ENCODE measurements at regions not wholly inside any gene's neighbourhood (a gene's known extent, or its start where the extent isn't known, plus 50 kb on each side); places are given as distances from the start of the nearest gene placed in this dataset.

DNA sequence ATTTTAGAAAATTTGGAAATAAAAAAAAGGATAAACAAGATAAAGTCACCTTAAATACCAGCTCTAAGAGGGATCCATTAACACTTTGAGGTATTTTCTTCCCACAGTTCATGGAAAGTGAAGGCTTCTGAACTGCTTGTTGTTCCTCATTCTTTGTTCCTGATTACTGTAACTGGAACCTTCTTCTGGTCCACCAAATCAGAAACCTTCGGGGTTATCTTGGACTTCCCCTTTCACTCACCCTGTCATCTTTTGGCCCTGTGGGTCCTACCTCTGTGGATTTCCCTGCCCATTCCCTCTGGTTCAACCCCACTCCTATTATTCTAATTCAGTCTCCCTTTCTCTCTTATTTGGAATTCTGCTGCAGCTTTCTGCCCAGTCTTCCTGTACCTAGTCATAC lies 116.5 kb upstream of the PRPS1L1 start:
- Histone ChIP-seq H3K27ac (no peak overlapping the region), H3K4me3 (no peak overlapping the region), H3K27me3 (ENCODE audit: insufficient read depth in 3 of 3, low read length in 2 of 3) (no peaks in the 10 kb centered on the region), H3K4me1 (no peaks in the 10 kb centered on the region), H3K9me3 (no peaks in the 10 kb centered on the region), H3K36me3 (ENCODE audit: insufficient read depth in 1 of 2, low read depth in 1 of 2) (no peaks in the 10 kb centered on the region)
- 39 to 83% (median 74%) methylated on average over 1 of the region's 1 CpG for WGBS, 3 donors
- no peak for DNase-seq
- intact Hi-C loops (cut with DNase I) = no loop called here
- no peak for ATAC-seq
- TF ChIP-seq, protein P1, sequence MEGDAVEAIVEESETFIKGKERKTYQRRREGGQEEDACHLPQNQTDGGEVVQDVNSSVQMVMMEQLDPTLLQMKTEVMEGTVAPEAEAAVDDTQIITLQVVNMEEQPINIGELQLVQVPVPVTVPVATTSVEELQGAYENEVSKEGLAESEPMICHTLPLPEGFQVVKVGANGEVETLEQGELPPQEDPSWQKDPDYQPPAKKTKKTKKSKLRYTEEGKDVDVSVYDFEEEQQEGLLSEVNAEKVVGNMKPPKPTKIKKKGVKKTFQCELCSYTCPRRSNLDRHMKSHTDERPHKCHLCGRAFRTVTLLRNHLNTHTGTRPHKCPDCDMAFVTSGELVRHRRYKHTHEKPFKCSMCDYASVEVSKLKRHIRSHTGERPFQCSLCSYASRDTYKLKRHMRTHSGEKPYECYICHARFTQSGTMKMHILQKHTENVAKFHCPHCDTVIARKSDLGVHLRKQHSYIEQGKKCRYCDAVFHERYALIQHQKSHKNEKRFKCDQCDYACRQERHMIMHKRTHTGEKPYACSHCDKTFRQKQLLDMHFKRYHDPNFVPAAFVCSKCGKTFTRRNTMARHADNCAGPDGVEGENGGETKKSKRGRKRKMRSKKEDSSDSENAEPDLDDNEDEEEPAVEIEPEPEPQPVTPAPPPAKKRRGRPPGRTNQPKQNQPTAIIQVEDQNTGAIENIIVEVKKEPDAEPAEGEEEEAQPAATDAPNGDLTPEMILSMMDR (IDR thresholded peaks at IDR 0.05) = no peak

DNA sequence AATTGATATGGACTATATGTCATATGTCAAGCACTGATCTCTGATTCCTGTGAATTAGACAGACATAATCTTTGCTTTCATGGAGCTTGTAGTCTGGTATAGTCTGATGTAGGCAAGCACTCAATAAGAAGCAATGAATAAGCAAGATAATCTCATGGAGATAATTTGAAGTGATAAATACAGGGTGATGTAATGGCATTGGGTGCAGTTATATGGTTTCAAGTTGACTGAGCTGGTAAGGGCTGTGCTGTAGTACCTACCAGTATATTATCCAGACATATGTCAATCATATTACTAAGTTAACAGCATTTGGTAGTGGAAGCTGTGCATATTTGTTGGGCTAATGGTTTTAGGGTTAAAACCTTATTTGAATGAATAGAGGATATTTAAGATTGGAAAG lies 117.5 kb upstream of the PRPS1L1 start:
- Histone ChIP-seq H3K4me1 (no peaks in the 10 kb centered on the region), H3K27me3 (ENCODE audit: insufficient read depth in 3 of 3, low read length in 2 of 3) (no peaks in the 10 kb centered on the region)

DNA sequence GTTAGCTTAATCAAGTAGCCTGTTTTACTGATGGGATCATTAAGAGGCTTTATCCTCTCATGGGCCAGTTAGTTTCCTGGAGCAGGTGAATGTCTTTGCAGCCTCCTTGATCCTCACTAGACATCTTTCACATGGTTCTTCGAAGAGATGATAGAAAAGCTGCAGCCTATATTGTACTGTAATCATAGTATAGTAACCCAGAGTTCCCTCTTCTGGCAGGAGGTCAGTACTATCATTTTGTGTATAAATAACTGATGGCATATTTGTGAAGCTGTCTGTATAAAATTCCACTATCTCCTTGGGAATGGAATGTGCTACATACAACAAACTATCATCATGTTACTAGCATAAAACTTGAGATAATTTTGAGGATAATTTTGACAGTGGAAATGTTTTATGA lies 123.8 kb upstream of the PRPS1L1 start:
- TF ChIP-seq, protein P1 (IDR thresholded peaks at IDR 0.05) = no peak
- ATAC-seq = no peak

More for the DNA sequence above, 117.5 kb upstream of the PRPS1L1 start:
- intact Hi-C loops (cut with DNase I) = no loop called here
- H3K27ac ChIP-seq = no peak overlapping the region
- ATAC-seq (no peak), DNase-seq (no peak)
- H3K36me3 ChIP-seq (ENCODE audit: insufficient read depth in 1 of 2, low read depth in 1 of 2) = no peaks in the 10 kb centered on the region
- H3K9me3 ChIP-seq = no peaks in the 10 kb centered on the region
- no peak overlapping the region for H3K4me3 ChIP-seq
- TF ChIP-seq, protein P1 (IDR thresholded peaks at IDR 0.05) = no peak

GRCh38 chr7:18153183-18153748 lies 125.6 kb upstream of the PRPS1L1 start:
- DNase-seq (no peak), ATAC-seq (no peak)
- WGBS, 3 donors = 53 to 67% (median 67%) methylated on average over 6 of the region's 6 CpGs

More for the DNA sequence above, 123.8 kb upstream of the PRPS1L1 start:
- intact Hi-C loops (cut with DNase I) = no loop called here
- Histone ChIP-seq H3K27ac (no peak overlapping the region), H3K4me3 (no peak overlapping the region), H3K9me3 (no peaks in the 10 kb centered on the region), H3K4me1 (no peaks in the 10 kb centered on the region), H3K36me3 (ENCODE audit: insufficient read depth in 1 of 2, low read depth in 1 of 2) (no peaks in the 10 kb centered on the region), H3K27me3 (ENCODE audit: insufficient read depth in 3 of 3, low read length in 2 of 3) (no peaks in the 10 kb centered on the region)
- no peak for DNase-seq
- WGBS, 3 donors = 69 to 82% (median 76%) methylated on average over 1 of the region's 1 CpG

More at GRCh38 chr7:18153183-18153748, 125.6 kb upstream of the PRPS1L1 start:
- H3K4me1 ChIP-seq = no peaks in the 10 kb centered on the region
- TF ChIP-seq, protein P1 (IDR thresholded peaks at IDR 0.05) = no peak
- H3K27ac ChIP-seq = no peak overlapping the region
- H3K9me3 ChIP-seq = no peaks in the 10 kb centered on the region
- no peaks in the 10 kb centered on the region for H3K36me3 ChIP-seq (ENCODE audit: insufficient read depth in 1 of 2, low read depth in 1 of 2)
- no peaks in the 10 kb centered on the region for H3K27me3 ChIP-seq (ENCODE audit: insufficient read depth in 3 of 3, low read length in 2 of 3)
- intact Hi-C loops (cut with DNase I) = loop anchor here in 1 of 2 donors (1.0 kb wide), 1 partner anchor 21 kb away; no protein-coding TSS in a partner anchor
- H3K4me3 ChIP-seq = no peak overlapping the region

Data from psoas muscle (tissue), 7 donors.